CD14-positive monocyte (primary cell): ENCODE measurements at regions not wholly inside any gene's neighbourhood (a gene's known extent, or its start where the extent isn't known, plus 50 kb on each side); places are given as distances from the start of the nearest gene placed in this dataset.
A peak's percentile ranks its signal among the peaks of the same experiment; 100 is the strongest.

Experiments used
- DNase-seq, 3 donors: peaks; one replicate each; pipeline ENCODE4 v3.0.0-alpha.2; 2011 to 2022
- H2AFZ ChIP-seq: 2 replicates; pipeline ENCODE4 v1.6.0; 2012; ENCODE audit warnings: mild to moderate bottlenecking, low read depth, low read length, inconsistent platforms; ENCODE audit not compliant: insufficient read depth, poor library complexity, severe bottlenecking
- H3K27ac ChIP-seq, 2 donors: 1 replicate in 1 of 2; 2 replicates in 1 of 2; pipeline ENCODE4 v1.5.1; 2012 to 2013; ENCODE audit warnings: low read length in 2 of 2, control low read depth in 1 of 2, inconsistent platforms in 1 of 2, low read depth in 1 of 2, mild to moderate bottlenecking in 1 of 2
- H3K27me3 ChIP-seq, 2 donors: one replicate each; pipeline versions ENCODE4 v1.6.0 to v1.6.1; 2011 to 2013; ENCODE audit warnings: low read length in 2 of 2; ENCODE audit not compliant: control insufficient read depth in 2 of 2, insufficient read depth in 2 of 2
- H3K36me3 ChIP-seq, 2 donors: replicated peaks in 1 of 2; 1 replicate in 1 of 2; 2 replicates in 1 of 2; pipeline versions ENCODE4 v1.5.1 to v1.6.1; 2012 to 2013; ENCODE audit warnings: low read length in 2 of 2, control low read depth in 1 of 2, inconsistent platforms in 1 of 2, mild to moderate bottlenecking in 1 of 2; ENCODE audit not compliant: insufficient read depth in 2 of 2, control insufficient read depth in 1 of 2
- H3K4me1 ChIP-seq, 2 donors: 1 replicate in 1 of 2; 2 replicates in 1 of 2; pipeline versions ENCODE4 v1.5.1 to v1.6.1; 2012 to 2013; ENCODE audit warnings: low read length in 2 of 2, control low read depth in 1 of 2, inconsistent platforms in 1 of 2, mild to moderate bottlenecking in 1 of 2, moderate library complexity in 1 of 2; ENCODE audit not compliant: insufficient read depth in 2 of 2, control insufficient read depth in 1 of 2
- H3K4me2 ChIP-seq: replicated peaks from 2 replicates; pipeline ENCODE3; 2012; ENCODE audit warnings: low read length, moderate library complexity, mild to moderate bottlenecking; ENCODE audit not compliant: poor library complexity, severe bottlenecking; ENCODE audit errors: extremely low read depth
- H3K4me3 ChIP-seq, 3 experiments: fragments of 200-600 bp in 1 of 3; sonication (generic) in 1 of 3; replicated peaks in 1 of 3; 1 replicate in 2 of 3; 2 replicates in 1 of 3; pipeline ENCODE4 v1.5.1; 2011 to 2013; ENCODE audit warnings: low read length in 3 of 3, mild to moderate bottlenecking in 3 of 3, control low read depth in 2 of 3, low read depth in 2 of 3, inconsistent platforms in 1 of 3, moderate library complexity in 1 of 3
- H3K79me2 ChIP-seq: 2 replicates; pipeline ENCODE4 v1.6.0; 2012; ENCODE audit warnings: mild to moderate bottlenecking, control low read depth, inconsistent platforms, low read length, moderate library complexity; ENCODE audit not compliant: insufficient read depth
- H3K9ac ChIP-seq: 2 replicates; pipeline ENCODE4 v1.6.0; 2017; ENCODE audit warnings: low read length, mild to moderate bottlenecking; ENCODE audit not compliant: insufficient read depth, poor library complexity, severe bottlenecking
- H3K9me3 ChIP-seq, 2 donors: replicated peaks in 1 of 2; 1 replicate in 1 of 2; 2 replicates in 1 of 2; pipeline versions ENCODE4 v1.5.1 to v1.6.1; 2012 to 2013; ENCODE audit warnings: low read length in 2 of 2, control low read depth in 1 of 2; ENCODE audit not compliant: control insufficient read depth in 1 of 2, insufficient read depth in 1 of 2
- H4K20me1 ChIP-seq: 2 replicates; pipeline ENCODE4 v1.6.0; 2012; ENCODE audit warnings: mild to moderate bottlenecking, low read length, control low read depth, moderate library complexity; ENCODE audit not compliant: insufficient read depth
- H3K27ac Mint-ChIP-seq, 7 donors: one replicate each; pipeline ENCODE4 v1.8.0; 2020; ENCODE audit warnings: mild to moderate bottlenecking in 7 of 7, mixed read lengths in 7 of 7, moderate library complexity in 6 of 7, inconsistent platforms in 2 of 7
- H3K27me3 Mint-ChIP-seq, 3 donors: one replicate each; pipeline ENCODE4 v1.8.0; 2021 to 2022; ENCODE audit warnings: low read depth in 3 of 3, mild to moderate bottlenecking in 3 of 3, mixed read lengths in 3 of 3, moderate library complexity in 3 of 3, inconsistent platforms in 1 of 3
- H3K36me3 Mint-ChIP-seq, 2 donors: one replicate each; pipeline ENCODE4 v1.8.0; 2020; ENCODE audit warnings: mixed read lengths in 2 of 2, inconsistent platforms in 1 of 2, mild to moderate bottlenecking in 1 of 2
- H3K4me1 Mint-ChIP-seq: one replicate; pipeline ENCODE4 v1.8.0; 2020; ENCODE audit warnings: mild to moderate bottlenecking, mixed read lengths
- H3K4me3 Mint-ChIP-seq, 2 donors: one replicate each; pipeline ENCODE4 v1.8.0; 2020; ENCODE audit warnings: mild to moderate bottlenecking in 2 of 2, mixed read lengths in 2 of 2, moderate library complexity in 1 of 2
- H3K9me3 Mint-ChIP-seq, 7 donors: one replicate each; pipeline ENCODE4 v1.8.0; 2020 to 2022; ENCODE audit warnings: mixed read lengths in 7 of 7, mild to moderate bottlenecking in 6 of 7, moderate library complexity in 6 of 7, inconsistent platforms in 2 of 7
- WGBS: methylation state at CpG from one replicate; pipeline ENCODE4 v1.1.5; 2013; ENCODE audit warnings: missing lambda C conversion rate; ENCODE audit not compliant: insufficient coverage; 5-methylcytosine and 5-hydroxymethylcytosine counted together
- intact Hi-C, 2 donors: fragments of 100-400 bp; cut with micrococcal nuclease; formaldehyde crosslinking; loops; one replicate each; pipeline versions ENCODE4 v1.15.0 to v1.15.1; 2023
- TF ChIP-seq, protein P1 (sequence below): fragments of 200-600 bp; IDR thresholded peaks from one replicate; pipeline ENCODE4 v1.8.0; 2022; ENCODE audit warnings: antibody characterized with exemption, mild to moderate bottlenecking

DNA sequence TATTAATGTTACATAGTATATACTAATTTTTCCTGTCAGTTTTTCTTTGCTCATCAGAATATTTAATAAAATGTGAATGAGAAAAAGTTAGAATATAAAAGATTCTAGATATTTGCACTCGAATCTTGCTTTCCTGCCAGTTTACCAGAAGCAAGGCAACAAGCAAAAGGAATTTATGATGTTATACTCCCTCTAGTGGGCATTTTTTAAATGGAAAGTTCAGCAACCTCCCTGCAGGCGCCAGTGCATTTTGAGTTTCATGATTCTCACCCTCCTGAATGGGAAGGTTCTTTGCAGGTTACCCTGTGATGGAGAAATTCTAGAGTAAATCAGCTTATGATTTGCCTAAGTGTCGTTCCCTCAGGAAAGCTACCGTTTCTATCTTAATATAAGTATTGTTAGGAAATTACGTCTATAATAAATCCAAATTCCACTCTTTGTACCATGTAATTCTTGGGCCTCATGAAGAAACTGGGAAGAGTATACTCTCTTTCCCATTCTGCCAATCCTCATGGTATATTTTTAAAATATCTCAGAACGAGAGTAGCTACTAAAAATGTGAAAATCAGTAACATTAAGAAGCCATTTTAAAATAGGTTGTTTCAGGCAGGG lies 350.0 kb downstream of the CRPPA start:
- TF ChIP-seq, protein P1, sequence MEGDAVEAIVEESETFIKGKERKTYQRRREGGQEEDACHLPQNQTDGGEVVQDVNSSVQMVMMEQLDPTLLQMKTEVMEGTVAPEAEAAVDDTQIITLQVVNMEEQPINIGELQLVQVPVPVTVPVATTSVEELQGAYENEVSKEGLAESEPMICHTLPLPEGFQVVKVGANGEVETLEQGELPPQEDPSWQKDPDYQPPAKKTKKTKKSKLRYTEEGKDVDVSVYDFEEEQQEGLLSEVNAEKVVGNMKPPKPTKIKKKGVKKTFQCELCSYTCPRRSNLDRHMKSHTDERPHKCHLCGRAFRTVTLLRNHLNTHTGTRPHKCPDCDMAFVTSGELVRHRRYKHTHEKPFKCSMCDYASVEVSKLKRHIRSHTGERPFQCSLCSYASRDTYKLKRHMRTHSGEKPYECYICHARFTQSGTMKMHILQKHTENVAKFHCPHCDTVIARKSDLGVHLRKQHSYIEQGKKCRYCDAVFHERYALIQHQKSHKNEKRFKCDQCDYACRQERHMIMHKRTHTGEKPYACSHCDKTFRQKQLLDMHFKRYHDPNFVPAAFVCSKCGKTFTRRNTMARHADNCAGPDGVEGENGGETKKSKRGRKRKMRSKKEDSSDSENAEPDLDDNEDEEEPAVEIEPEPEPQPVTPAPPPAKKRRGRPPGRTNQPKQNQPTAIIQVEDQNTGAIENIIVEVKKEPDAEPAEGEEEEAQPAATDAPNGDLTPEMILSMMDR, result peak; percentile 83
- H3K4me3 Mint-ChIP-seq, result no peak overlapping the region
- peaks cover 5% of the 10 kb centered on the region for H3K4me1 Mint-ChIP-seq
- H3K27me3 Mint-ChIP-seq, result no peaks in the 10 kb centered on the region
- H2AFZ ChIP-seq, result no peak overlapping the region
- no CpG with 5 or more reads among the region's 6 CpGs for WGBS
- DNase-seq, result peak; percentile 10 to 27 (median 18)
- no peak overlapping the region for H3K27ac Mint-ChIP-seq
- no peaks in the 10 kb centered on the region for H4K20me1 ChIP-seq
- H3K4me1 ChIP-seq, result peaks cover 0 to 7% of the 10 kb centered on the region in 2 donors
- no peaks in the 10 kb centered on the region for H3K9me3 ChIP-seq
- H3K79me2 ChIP-seq, result no peaks in the 10 kb centered on the region
- H3K9me3 Mint-ChIP-seq, result no peaks in the 10 kb centered on the region
- no peak overlapping the region for H3K4me2 ChIP-seq
- no peaks in the 10 kb centered on the region for H3K27me3 ChIP-seq
- H3K36me3 Mint-ChIP-seq, result no peaks in the 10 kb centered on the region
- no peak overlapping the region for H3K27ac ChIP-seq
- intact Hi-C loops, result no loop called here
- no peaks in the 10 kb centered on the region for H3K36me3 ChIP-seq
- H3K4me3 ChIP-seq, result no peak overlapping the region
- no peak overlapping the region for H3K9ac ChIP-seq

DNA sequence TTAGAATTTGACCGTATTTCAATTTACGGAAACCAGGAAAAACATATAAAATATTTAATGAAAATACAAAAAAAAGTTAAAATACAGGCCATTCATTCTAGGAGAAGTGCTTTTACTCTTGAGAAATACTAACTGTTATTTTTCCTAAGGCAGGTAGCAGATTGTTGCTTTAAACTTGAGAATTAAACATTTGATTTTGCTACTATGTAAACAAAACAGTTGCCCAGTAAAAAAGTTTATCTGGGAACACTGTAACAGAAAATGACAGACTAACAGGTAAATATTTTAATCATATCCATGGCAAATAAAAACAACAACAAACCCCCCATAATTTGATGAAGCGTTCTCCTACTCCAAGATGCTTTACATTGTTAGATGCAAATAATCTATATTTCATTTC lies 350.5 kb downstream of the CRPPA start:
- no peak overlapping the region for H3K27ac ChIP-seq
- H3K79me2 ChIP-seq, result no peaks in the 10 kb centered on the region
- no peak overlapping the region for H3K4me3 Mint-ChIP-seq
- H2AFZ ChIP-seq, result no peak overlapping the region
- H3K9ac ChIP-seq, result no peak overlapping the region
- no peak overlapping the region for H3K4me2 ChIP-seq
- H3K36me3 ChIP-seq, result no peaks in the 10 kb centered on the region
- H3K4me1 Mint-ChIP-seq, result peaks cover 5% of the 10 kb centered on the region
- intact Hi-C loops, result no loop called here
- no peak overlapping the region for H3K27ac Mint-ChIP-seq
- H3K36me3 Mint-ChIP-seq, result no peaks in the 10 kb centered on the region
- no peak overlapping the region for H3K4me3 ChIP-seq
- no peak for DNase-seq
- no CpG with 5 or more reads among the region's 3 CpGs for WGBS
- H3K4me1 ChIP-seq, result peaks cover 0 to 7% of the 10 kb centered on the region in 2 donors
- no peaks in the 10 kb centered on the region for H3K27me3 Mint-ChIP-seq
- H3K27me3 ChIP-seq, result no peaks in the 10 kb centered on the region
- no peaks in the 10 kb centered on the region for H4K20me1 ChIP-seq
- H3K9me3 ChIP-seq, result no peaks in the 10 kb centered on the region
- TF ChIP-seq, protein P1, result no peak
- H3K9me3 Mint-ChIP-seq, result no peaks in the 10 kb centered on the region
